Vagina (tissue), 2 donors: ENCODE measurements at regions not wholly inside any gene's neighbourhood (a gene's known extent, or its start where the extent isn't known, plus 50 kb on each side); places are given as distances from the start of the nearest gene placed in this dataset.

ENCODE experiments used
- POLR2AphosphoS5 ChIP-seq, 2 donors: sonication (generic); formaldehyde crosslinking; IDR thresholded peaks; one replicate each; pipeline ENCODE4 v1.9.0; 2017; ENCODE audit warnings: antibody characterized with exemption in 2 of 2, mild to moderate bottlenecking in 2 of 2, low read depth in 1 of 2; ENCODE audit not compliant: insufficient read depth in 1 of 2
- TF ChIP-seq, protein P1 (sequence below), 3 experiments: fragments of 450-650 bp in 2 of 3; fragments of 200-600 bp in 1 of 3; sonication (generic) in 1 of 3; IDR thresholded peaks; one replicate each; pipeline ENCODE4 v1.5.1; 2017 to 2019; ENCODE audit warnings: antibody characterized with exemption in 3 of 3, mild to moderate bottlenecking in 2 of 3, moderate library complexity in 2 of 3

DNA sequence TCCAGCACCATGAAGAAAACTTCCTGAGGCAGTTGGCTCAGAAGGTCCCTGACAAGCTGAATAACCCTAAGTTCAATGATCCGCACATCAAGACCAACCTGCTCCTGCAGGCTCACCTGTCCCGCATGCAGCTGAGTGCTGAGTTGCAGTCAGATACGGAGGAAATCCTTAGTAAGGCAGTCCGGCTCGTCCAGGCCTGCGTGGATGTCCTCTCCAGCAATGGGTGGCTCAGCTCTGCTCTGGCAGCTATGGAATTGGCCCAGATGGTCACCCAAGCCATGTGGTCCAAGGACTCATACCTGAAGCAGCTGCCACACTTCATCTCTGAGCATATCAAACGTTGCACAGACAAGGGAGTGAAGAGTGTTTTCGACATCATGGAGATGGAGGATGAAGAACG is 88.4 kb upstream of the SMURF2 start:
- TF ChIP-seq, protein P1, sequence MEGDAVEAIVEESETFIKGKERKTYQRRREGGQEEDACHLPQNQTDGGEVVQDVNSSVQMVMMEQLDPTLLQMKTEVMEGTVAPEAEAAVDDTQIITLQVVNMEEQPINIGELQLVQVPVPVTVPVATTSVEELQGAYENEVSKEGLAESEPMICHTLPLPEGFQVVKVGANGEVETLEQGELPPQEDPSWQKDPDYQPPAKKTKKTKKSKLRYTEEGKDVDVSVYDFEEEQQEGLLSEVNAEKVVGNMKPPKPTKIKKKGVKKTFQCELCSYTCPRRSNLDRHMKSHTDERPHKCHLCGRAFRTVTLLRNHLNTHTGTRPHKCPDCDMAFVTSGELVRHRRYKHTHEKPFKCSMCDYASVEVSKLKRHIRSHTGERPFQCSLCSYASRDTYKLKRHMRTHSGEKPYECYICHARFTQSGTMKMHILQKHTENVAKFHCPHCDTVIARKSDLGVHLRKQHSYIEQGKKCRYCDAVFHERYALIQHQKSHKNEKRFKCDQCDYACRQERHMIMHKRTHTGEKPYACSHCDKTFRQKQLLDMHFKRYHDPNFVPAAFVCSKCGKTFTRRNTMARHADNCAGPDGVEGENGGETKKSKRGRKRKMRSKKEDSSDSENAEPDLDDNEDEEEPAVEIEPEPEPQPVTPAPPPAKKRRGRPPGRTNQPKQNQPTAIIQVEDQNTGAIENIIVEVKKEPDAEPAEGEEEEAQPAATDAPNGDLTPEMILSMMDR (IDR thresholded peaks at IDR 0.05) = no peak
- TF ChIP-seq POLR2AphosphoS5 (IDR thresholded peaks at IDR 0.05; ENCODE audit: insufficient read depth in 1 of 2, low read depth in 1 of 2) = no peak
